Gastrocnemius medialis (tissue), 4 donors: ENCODE measurements at regions not wholly inside any gene's neighbourhood (a gene's known extent, or its start where the extent isn't known, plus 50 kb on each side); places are given as distances from the start of the nearest gene placed in this dataset.

Experiments
- POLR2A ChIP-seq, 2 donors: fragments of 450-650 bp; IDR thresholded peaks; one replicate each; pipeline ENCODE4 v1.6.1; 2017; ENCODE audit warnings: antibody characterized with exemption in 2 of 2, mild to moderate bottlenecking in 2 of 2, moderate library complexity in 2 of 2
- TF ChIP-seq, protein P1 (sequence below), 5 experiments: fragments of 450-650 bp in 3 of 5; fragments of 200-600 bp in 2 of 5; sonication (generic) in 2 of 5; IDR thresholded peaks in 4 of 5; conservative IDR thresholded peaks in 1 of 5; 1 replicate in 4 of 5; 2 replicates in 1 of 5; pipeline ENCODE4 v1.5.1; 2016 to 2019; ENCODE audit warnings: antibody characterized with exemption in 5 of 5, mild to moderate bottlenecking in 3 of 5, moderate library complexity in 3 of 5

DNA sequence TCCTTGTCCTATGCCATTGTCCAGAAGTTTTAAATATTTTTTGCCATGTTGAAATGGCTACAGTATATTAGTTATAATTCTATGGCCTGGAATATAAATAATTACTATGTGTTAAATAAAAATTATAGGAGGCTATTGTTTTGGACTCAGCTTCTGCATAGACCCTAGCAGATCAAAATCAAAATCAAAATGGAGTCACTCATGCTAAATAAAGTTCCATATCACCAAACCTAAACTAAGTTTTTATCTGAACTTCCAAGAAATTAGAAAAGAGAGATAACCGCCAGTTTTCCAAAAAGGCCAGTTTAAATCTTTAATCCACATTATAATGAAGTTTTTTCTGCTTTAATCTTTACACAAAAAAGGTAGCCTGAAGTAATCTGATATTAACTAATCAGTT, 227.8 kb upstream of the P2RY1 start:
- TF ChIP-seq, protein P1, sequence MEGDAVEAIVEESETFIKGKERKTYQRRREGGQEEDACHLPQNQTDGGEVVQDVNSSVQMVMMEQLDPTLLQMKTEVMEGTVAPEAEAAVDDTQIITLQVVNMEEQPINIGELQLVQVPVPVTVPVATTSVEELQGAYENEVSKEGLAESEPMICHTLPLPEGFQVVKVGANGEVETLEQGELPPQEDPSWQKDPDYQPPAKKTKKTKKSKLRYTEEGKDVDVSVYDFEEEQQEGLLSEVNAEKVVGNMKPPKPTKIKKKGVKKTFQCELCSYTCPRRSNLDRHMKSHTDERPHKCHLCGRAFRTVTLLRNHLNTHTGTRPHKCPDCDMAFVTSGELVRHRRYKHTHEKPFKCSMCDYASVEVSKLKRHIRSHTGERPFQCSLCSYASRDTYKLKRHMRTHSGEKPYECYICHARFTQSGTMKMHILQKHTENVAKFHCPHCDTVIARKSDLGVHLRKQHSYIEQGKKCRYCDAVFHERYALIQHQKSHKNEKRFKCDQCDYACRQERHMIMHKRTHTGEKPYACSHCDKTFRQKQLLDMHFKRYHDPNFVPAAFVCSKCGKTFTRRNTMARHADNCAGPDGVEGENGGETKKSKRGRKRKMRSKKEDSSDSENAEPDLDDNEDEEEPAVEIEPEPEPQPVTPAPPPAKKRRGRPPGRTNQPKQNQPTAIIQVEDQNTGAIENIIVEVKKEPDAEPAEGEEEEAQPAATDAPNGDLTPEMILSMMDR (IDR thresholded peaks at IDR 0.05 in 4 of 5, conservative IDR thresholded peaks at IDR 0.05 in 1 of 5), result no peak
- TF ChIP-seq POLR2A (IDR thresholded peaks at IDR 0.05), result no peak
